ENCODE measurements at regions not wholly inside any gene's neighbourhood (a gene's known extent, or its start where the extent isn't known, plus 50 kb on each side); places are given as distances from the start of the nearest gene placed in this dataset.

GRCh38 chr2:144875290-144875969, 355.5 kb upstream of the ZEB2 start (continued):
- no peak for TF ChIP-seq ZNF462 (CRISPR knock-in tag; IDR thresholded peaks at IDR 0.05)
- TF ChIP-seq, protein P1, sequence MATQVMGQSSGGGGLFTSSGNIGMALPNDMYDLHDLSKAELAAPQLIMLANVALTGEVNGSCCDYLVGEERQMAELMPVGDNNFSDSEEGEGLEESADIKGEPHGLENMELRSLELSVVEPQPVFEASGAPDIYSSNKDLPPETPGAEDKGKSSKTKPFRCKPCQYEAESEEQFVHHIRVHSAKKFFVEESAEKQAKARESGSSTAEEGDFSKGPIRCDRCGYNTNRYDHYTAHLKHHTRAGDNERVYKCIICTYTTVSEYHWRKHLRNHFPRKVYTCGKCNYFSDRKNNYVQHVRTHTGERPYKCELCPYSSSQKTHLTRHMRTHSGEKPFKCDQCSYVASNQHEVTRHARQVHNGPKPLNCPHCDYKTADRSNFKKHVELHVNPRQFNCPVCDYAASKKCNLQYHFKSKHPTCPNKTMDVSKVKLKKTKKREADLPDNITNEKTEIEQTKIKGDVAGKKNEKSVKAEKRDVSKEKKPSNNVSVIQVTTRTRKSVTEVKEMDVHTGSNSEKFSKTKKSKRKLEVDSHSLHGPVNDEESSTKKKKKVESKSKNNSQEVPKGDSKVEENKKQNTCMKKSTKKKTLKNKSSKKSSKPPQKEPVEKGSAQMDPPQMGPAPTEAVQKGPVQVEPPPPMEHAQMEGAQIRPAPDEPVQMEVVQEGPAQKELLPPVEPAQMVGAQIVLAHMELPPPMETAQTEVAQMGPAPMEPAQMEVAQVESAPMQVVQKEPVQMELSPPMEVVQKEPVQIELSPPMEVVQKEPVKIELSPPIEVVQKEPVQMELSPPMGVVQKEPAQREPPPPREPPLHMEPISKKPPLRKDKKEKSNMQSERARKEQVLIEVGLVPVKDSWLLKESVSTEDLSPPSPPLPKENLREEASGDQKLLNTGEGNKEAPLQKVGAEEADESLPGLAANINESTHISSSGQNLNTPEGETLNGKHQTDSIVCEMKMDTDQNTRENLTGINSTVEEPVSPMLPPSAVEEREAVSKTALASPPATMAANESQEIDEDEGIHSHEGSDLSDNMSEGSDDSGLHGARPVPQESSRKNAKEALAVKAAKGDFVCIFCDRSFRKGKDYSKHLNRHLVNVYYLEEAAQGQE (IDR thresholded peaks at IDR 0.05; ENCODE audit: unreplicated experiment), result no peak
- no peak for TF ChIP-seq NANOG (IDR thresholded peaks at IDR 0.05; ENCODE audit: borderline replicate concordance)
- no peak for TF ChIP-seq ZNF114 (CRISPR knock-in tag; IDR thresholded peaks at IDR 0.05)

DNA sequence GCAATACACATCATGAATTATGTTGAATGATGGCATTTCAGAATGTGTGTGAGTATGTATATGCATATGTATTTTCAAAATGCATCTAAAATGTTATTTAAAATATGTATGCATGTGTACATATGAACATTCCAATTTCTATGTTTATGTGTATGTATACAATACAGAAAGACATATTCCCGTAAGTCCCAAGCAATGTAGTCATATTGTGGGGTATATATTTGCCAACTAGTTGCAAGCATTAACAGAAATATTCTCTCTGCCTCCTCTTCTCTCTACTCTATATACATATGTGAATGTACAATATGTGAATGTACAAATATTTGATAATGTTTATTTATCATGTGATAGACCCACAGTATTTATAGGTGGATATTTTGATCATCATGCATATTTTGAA, 345.8 kb upstream of the ZEB2 start:
- H3K9me3 Mint-ChIP-seq, result no peaks in the 10 kb centered on the region
- Histone ChIP-seq H3K9me2 (ENCODE audit: insufficient read depth) (peaks cover 4% of the 10 kb centered on the region; the same call in 1 of the 2 replicates), H3K4me3 (no peak overlapping the region), H2AFZ (no peak overlapping the region), H3F3A (replicated peaks; ENCODE audit: low read depth) (no peaks in the 10 kb centered on the region), H3K27me3 (ENCODE audit: insufficient read depth) (no peaks in the 10 kb centered on the region), H3K4me2 (no peak overlapping the region), H3K79me2 (replicated peaks; ENCODE audit: insufficient read depth) (no peaks in the 10 kb centered on the region), H3K36me3 (ENCODE audit: insufficient read depth) (no peaks in the 10 kb centered on the region), H3K27ac (ENCODE audit: low read depth) (no peak overlapping the region), H3K4me1 (ENCODE audit: insufficient read depth) (no peaks in the 10 kb centered on the region), H4K20me1 (replicated peaks; ENCODE audit: insufficient read depth) (no peaks in the 10 kb centered on the region)
- no peaks in the 10 kb centered on the region for H3K4me1 Mint-ChIP-seq
- H3K27ac Mint-ChIP-seq, result no peak overlapping the region
- no peak for TF ChIP-seq ZNF462 (CRISPR knock-in tag; IDR thresholded peaks at IDR 0.05)
- H3K4me3 Mint-ChIP-seq, result no peak overlapping the region
- ATAC-seq (no peak), DNase-seq (ENCODE audit: low spot score) (no peak)
- no peaks in the 10 kb centered on the region for H3K27me3 Mint-ChIP-seq (ENCODE audit: insufficient read depth, low read depth, poor library complexity)
- no peaks in the 10 kb centered on the region for H3K36me3 Mint-ChIP-seq (ENCODE audit: low read depth)

All from GM23338 (cell line).